ACHN (cell line): ENCODE measurements at regions not wholly inside any gene's neighbourhood (a gene's known extent, or its start where the extent isn't known, plus 50 kb on each side); places are given as distances from the start of the nearest gene placed in this dataset.

Experiments used
- DNase-seq: peaks from one replicate; pipeline ENCODE4 v3.0.0-alpha.2; 2015
- in situ Hi-C: cut with HindIII; loops from 2 replicates; pipeline ENCODE4 v1.10.0; 2017; ENCODE audit warnings: low sequenced_read_pairs, low pct_ligation_motif_present, low pct_unique_long_range_greater_than_20kb

- in situ Hi-C loops, result no loop called here
- DNase-seq, result no peak
Observed at GRCh38 chr2:58585233-58585632, 344.1 kb upstream of the FANCL start.

- in situ Hi-C loops, result no loop called here
Observed at GRCh38 chr2:58584606-58585118, 343.5 kb upstream of the FANCL start.

GRCh38 chr2:58578276-58578675, 337.2 kb upstream of the FANCL start:
- DNase-seq, result no peak
- in situ Hi-C loops, result no loop called here

More at GRCh38 chr2:58584606-58585118, 343.5 kb upstream of the FANCL start:
- DNase-seq, result no peak

GRCh38 chr2:58574873-58575272, 333.7 kb upstream of the FANCL start:
- in situ Hi-C loops, result no loop called here

GRCh38 chr2:58572731-58573130, 331.6 kb upstream of the FANCL start:
- no peak for DNase-seq
- in situ Hi-C loops, result no loop called here

More at GRCh38 chr2:58574873-58575272, 333.7 kb upstream of the FANCL start:
- no peak for DNase-seq

GRCh38 chr2:58571181-58571852, 330.2 kb upstream of the FANCL start:
- peak; percentile 81 for DNase-seq
- in situ Hi-C loops, result no loop called here

- in situ Hi-C loops, result no loop called here
- no peak for DNase-seq
Observed at GRCh38 chr2:58569475-58570185, 328.5 kb upstream of the FANCL start.

- in situ Hi-C loops, result no loop called here
- DNase-seq, result no peak
Observed at GRCh38 chr2:58568901-58569300, 327.8 kb upstream of the FANCL start.

- no peak for DNase-seq
- in situ Hi-C loops, result no loop called here
Observed at GRCh38 chr2:58562276-58562675, 321.2 kb upstream of the FANCL start.

- in situ Hi-C loops, result no loop called here
- no peak for DNase-seq
Observed at GRCh38 chr2:58560531-58560930, 319.4 kb upstream of the FANCL start.

GRCh38 chr2:58558881-58559280, 317.8 kb upstream of the FANCL start:
- in situ Hi-C loops, result no loop called here
- no peak for DNase-seq

- DNase-seq, result no peak
- in situ Hi-C loops, result no loop called here
Observed at GRCh38 chr2:58557176-58557575, 316.1 kb upstream of the FANCL start.

GRCh38 chr2:58553937-58554336, 312.8 kb upstream of the FANCL start:
- in situ Hi-C loops, result no loop called here
- peak; percentile 22 for DNase-seq

- in situ Hi-C loops, result no loop called here
- no peak for DNase-seq
Observed at GRCh38 chr2:58553522-58553921, 312.4 kb upstream of the FANCL start.

- in situ Hi-C loops, result no loop called here
- DNase-seq, result no peak
Observed at GRCh38 chr2:58545300-58546280, 304.5 kb upstream of the FANCL start.

- no peak for DNase-seq
Observed at GRCh38 chr2:58543442-58543841, 302.3 kb upstream of the FANCL start.

GRCh38 chr2:58541511-58541910, 300.4 kb upstream of the FANCL start:
- in situ Hi-C loops, result no loop called here
- DNase-seq, result no peak

More at GRCh38 chr2:58543442-58543841, 302.3 kb upstream of the FANCL start:
- in situ Hi-C loops, result no loop called here

- in situ Hi-C loops, result no loop called here
- DNase-seq, result no peak
Observed at GRCh38 chr2:58540681-58541080, 299.6 kb upstream of the FANCL start.

- in situ Hi-C loops, result no loop called here
- no peak for DNase-seq
Observed at GRCh38 chr2:58539973-58540372, 298.8 kb upstream of the FANCL start.
